Astrocyte (in vitro differentiated cells and primary cell): ENCODE measurements at regions not wholly inside any gene's neighbourhood (a gene's known extent, or its start where the extent isn't known, plus 50 kb on each side); places are given as distances from the start of the nearest gene placed in this dataset.
A peak's percentile ranks its signal among the peaks of the same experiment; 100 is the strongest.

ENCODE experiments used
- DNase-seq: peaks from one replicate; pipeline ENCODE4 v3.0.0-alpha.2; 2010; ENCODE audit warnings: low read depth
- FAIRE-seq: peaks from 2 replicates; lab custom pipeline; 2011; peaks lifted over from hg19 to GRCh38; lab: Jason Lieb, UNC
- H2AFZ ChIP-seq: 2 replicates; pipeline ENCODE4 v1.6.0; 2012; ENCODE audit warnings: low read depth, low read length, inconsistent platforms
- H3K27ac ChIP-seq: 2 replicates; pipeline ENCODE4 v1.5.1; 2011; ENCODE audit warnings: low read depth, low read length, inconsistent platforms
- H3K27me3 ChIP-seq: 2 replicates; pipeline ENCODE4 v1.6.0; 2011; ENCODE audit warnings: low read length, inconsistent platforms; ENCODE audit not compliant: insufficient read depth
- H3K36me3 ChIP-seq: 2 replicates; pipeline ENCODE4 v1.5.1; 2011; ENCODE audit warnings: low read length, inconsistent platforms; ENCODE audit not compliant: insufficient read depth
- H3K4me1 ChIP-seq: 2 replicates; pipeline ENCODE4 v1.5.1; 2011; ENCODE audit warnings: low read length, inconsistent platforms; ENCODE audit not compliant: insufficient read depth
- H3K4me2 ChIP-seq: 2 replicates; pipeline ENCODE4 v1.6.0; 2012; ENCODE audit warnings: low read length, inconsistent platforms
- H3K4me3 ChIP-seq: 2 replicates; pipeline ENCODE4 v1.5.1; 2011; ENCODE audit warnings: low read depth, mild to moderate bottlenecking, low read length, inconsistent platforms; ENCODE audit not compliant: insufficient read depth
- H3K79me2 ChIP-seq: 2 replicates; pipeline ENCODE4 v1.6.0; 2012; ENCODE audit warnings: mild to moderate bottlenecking, low read length, inconsistent platforms; ENCODE audit not compliant: insufficient read depth
- H3K9ac ChIP-seq: 2 replicates; pipeline ENCODE4 v1.6.0; 2012; ENCODE audit warnings: mild to moderate bottlenecking, low read length, inconsistent platforms
- H3K9me3 ChIP-seq: 2 replicates; pipeline ENCODE4 v1.5.1; 2012; ENCODE audit warnings: low read depth, mild to moderate bottlenecking, low read length, inconsistent platforms; ENCODE audit not compliant: insufficient read depth
- H4K20me1 ChIP-seq: 2 replicates; pipeline ENCODE4 v1.6.0; 2012; ENCODE audit warnings: low read length, inconsistent platforms; ENCODE audit not compliant: insufficient read depth
- H3K27ac Mint-ChIP-seq: one replicate; pipeline ENCODE4 v1.8.0; 2021; ENCODE audit warnings: mild to moderate bottlenecking, mixed read lengths; ENCODE audit not compliant: unreplicated experiment
- H3K27me3 Mint-ChIP-seq: one replicate; pipeline ENCODE4 v1.8.0; 2021; ENCODE audit warnings: low read depth, mixed read lengths; ENCODE audit not compliant: unreplicated experiment
- H3K36me3 Mint-ChIP-seq: one replicate; pipeline ENCODE4 v1.8.0; 2021; ENCODE audit warnings: low read depth, mixed read lengths; ENCODE audit not compliant: unreplicated experiment
- H3K4me1 Mint-ChIP-seq: one replicate; pipeline ENCODE4 v1.8.0; 2021; ENCODE audit warnings: low read depth, mixed read lengths; ENCODE audit not compliant: unreplicated experiment
- H3K4me3 Mint-ChIP-seq: one replicate; pipeline ENCODE4 v1.8.0; 2021; ENCODE audit warnings: mild to moderate bottlenecking, moderate library complexity, mixed read lengths; ENCODE audit not compliant: unreplicated experiment
- H3K9me3 Mint-ChIP-seq: one replicate; pipeline ENCODE4 v1.8.0; 2021; ENCODE audit warnings: mild to moderate bottlenecking, mixed read lengths; ENCODE audit not compliant: unreplicated experiment
- CTCF ChIP-seq: IDR thresholded peaks from 2 replicates; pipeline ENCODE4 v1.5.1; 2011; ENCODE audit warnings: low read depth, mild to moderate bottlenecking, inconsistent platforms, low read length, moderate library complexity; ENCODE audit not compliant: insufficient read depth
- EZH2 ChIP-seq: IDR thresholded peaks from 2 replicates; pipeline ENCODE4 v1.6.1; 2012; ENCODE audit warnings: mild to moderate bottlenecking, low read length, inconsistent platforms; ENCODE audit not compliant: insufficient read depth

DNA sequence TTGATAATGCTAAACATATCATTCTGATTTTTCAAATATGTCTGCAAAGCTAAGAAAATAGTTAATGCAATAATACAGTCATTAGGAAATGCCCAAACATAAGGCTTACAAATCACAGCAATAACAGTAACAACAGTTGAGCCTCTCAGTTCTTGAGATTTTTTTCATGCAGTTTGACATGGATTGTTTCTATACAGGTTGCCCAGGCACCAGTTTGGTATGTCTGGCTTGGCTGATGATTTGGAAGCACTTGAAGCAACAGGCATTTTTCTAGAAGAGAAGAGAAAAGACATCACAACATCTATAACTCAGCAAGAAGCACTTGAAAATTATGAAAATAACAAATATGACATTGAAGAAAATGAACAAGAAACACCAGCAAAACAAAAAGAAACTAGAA, 78.7 kb upstream of the COL6A5 start:
- no peak overlapping the region for H2AFZ ChIP-seq
- no peak overlapping the region for H3K4me2 ChIP-seq
- H3K4me1 ChIP-seq, result no peaks in the 10 kb centered on the region
- H3K27me3 Mint-ChIP-seq, result peaks cover 2% of the 10 kb centered on the region
- H3K9me3 Mint-ChIP-seq, result no peaks in the 10 kb centered on the region
- H3K79me2 ChIP-seq, result no peaks in the 10 kb centered on the region
- no peak overlapping the region for H3K27ac Mint-ChIP-seq
- no peaks in the 10 kb centered on the region for H3K9me3 ChIP-seq
- peaks cover 2% of the 10 kb centered on the region for H3K27me3 ChIP-seq
- no peak overlapping the region for H3K27ac ChIP-seq
- no peaks in the 10 kb centered on the region for H3K36me3 ChIP-seq
- FAIRE-seq, result no peak
- no peak overlapping the region for H3K9ac ChIP-seq
- no peaks in the 10 kb centered on the region for H4K20me1 ChIP-seq
- H3K36me3 Mint-ChIP-seq, result no peaks in the 10 kb centered on the region
- TF ChIP-seq EZH2, result no peak
- H3K4me1 Mint-ChIP-seq, result no peaks in the 10 kb centered on the region
- H3K4me3 ChIP-seq, result no peak overlapping the region
- no peak overlapping the region for H3K4me3 Mint-ChIP-seq
- DNase-seq, result no peak

- no peak overlapping the region for H3K4me3 ChIP-seq
- H3K27ac ChIP-seq, result no peak overlapping the region
- FAIRE-seq (peak; percentile 68), DNase-seq (peak; percentile 24)
- no peaks in the 10 kb centered on the region for H3K4me1 ChIP-seq
- no peak overlapping the region for H3K27ac Mint-ChIP-seq
- no peak overlapping the region for H3K4me3 Mint-ChIP-seq
- H3K27me3 Mint-ChIP-seq, result no peaks in the 10 kb centered on the region
- H3K79me2 ChIP-seq, result no peaks in the 10 kb centered on the region
- peak overlapping the region; percentile 35 for H3K4me2 ChIP-seq
- no peaks in the 10 kb centered on the region for H4K20me1 ChIP-seq
- H3K36me3 Mint-ChIP-seq, result no peaks in the 10 kb centered on the region
- TF ChIP-seq EZH2, result no peak
- TF ChIP-seq CTCF, result peak; percentile 94
- peaks cover 8% of the 10 kb centered on the region for H3K4me1 Mint-ChIP-seq
- H3K27me3 ChIP-seq, result peaks cover 8% of the 10 kb centered on the region
- H3K9me3 ChIP-seq, result no peaks in the 10 kb centered on the region
- H3K9ac ChIP-seq, result no peak overlapping the region
- H3K36me3 ChIP-seq, result no peaks in the 10 kb centered on the region
- peaks cover 2% of the 10 kb centered on the region for H3K9me3 Mint-ChIP-seq
- no peak overlapping the region for H2AFZ ChIP-seq
Observed at GRCh38 chr3:130276203-130276803, 69.2 kb upstream of the COL6A5 start.

- DNase-seq (no peak), FAIRE-seq (no peak)
- TF ChIP-seq EZH2, result no peak
- TF ChIP-seq CTCF, result no peak
- Mint-ChIP-seq H3K27me3 (no peaks in the 10 kb centered on the region), H3K36me3 (no peaks in the 10 kb centered on the region), H3K9me3 (no peaks in the 10 kb centered on the region), H3K4me3 (no peak overlapping the region), H3K27ac (no peak overlapping the region), H3K4me1 (no peaks in the 10 kb centered on the region)
- H3K9me3 ChIP-seq, result no peaks in the 10 kb centered on the region
- H3K4me1 ChIP-seq, result no peaks in the 10 kb centered on the region
- no peaks in the 10 kb centered on the region for H3K79me2 ChIP-seq
- H2AFZ ChIP-seq, result no peak overlapping the region
- H3K27ac ChIP-seq, result no peak overlapping the region
- no peaks in the 10 kb centered on the region for H4K20me1 ChIP-seq
- H3K4me3 ChIP-seq, result no peak overlapping the region
- no peak overlapping the region for H3K4me2 ChIP-seq
- no peaks in the 10 kb centered on the region for H3K27me3 ChIP-seq
- no peak overlapping the region for H3K9ac ChIP-seq
- no peaks in the 10 kb centered on the region for H3K36me3 ChIP-seq
Observed at GRCh38 chr3:130288670-130289069, 56.8 kb upstream of the COL6A5 start.
